Effector CD8-positive, alpha-beta T cell (primary cell): ENCODE measurements at regions not wholly inside any gene's neighbourhood (a gene's known extent, or its start where the extent isn't known, plus 50 kb on each side); places are given as distances from the start of the nearest gene placed in this dataset.
"Not testable (repeated sequence)": the region's sequence is repeated elsewhere in the genome, so short reads cannot be mapped to it uniquely, and the experiment has no call there.

ENCODE experiments used
- DNase-seq: peaks from one replicate; lab custom pipeline; 2025; lab: John Stamatoyannopoulos, UW

DNA sequence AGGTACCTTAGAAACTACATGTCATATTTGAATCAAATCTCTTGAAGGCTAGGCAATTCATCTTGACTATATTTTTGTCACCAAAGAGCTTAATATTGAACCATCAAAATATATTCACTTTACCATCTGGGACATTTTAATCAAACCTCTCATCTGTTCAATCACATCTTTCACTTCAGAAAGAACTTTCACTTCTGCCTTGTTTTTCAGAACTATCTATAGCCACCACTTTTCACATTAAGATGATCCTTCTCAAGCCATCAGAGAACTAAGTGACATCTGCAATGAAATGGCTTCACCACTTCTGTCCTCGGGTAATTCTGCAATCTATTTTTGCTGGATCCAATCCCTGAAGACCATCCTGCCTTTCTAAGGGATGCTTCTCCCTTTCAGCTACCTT lies 57.8 kb downstream of the OR2B2 start:
- no peak for DNase-seq

DNA sequence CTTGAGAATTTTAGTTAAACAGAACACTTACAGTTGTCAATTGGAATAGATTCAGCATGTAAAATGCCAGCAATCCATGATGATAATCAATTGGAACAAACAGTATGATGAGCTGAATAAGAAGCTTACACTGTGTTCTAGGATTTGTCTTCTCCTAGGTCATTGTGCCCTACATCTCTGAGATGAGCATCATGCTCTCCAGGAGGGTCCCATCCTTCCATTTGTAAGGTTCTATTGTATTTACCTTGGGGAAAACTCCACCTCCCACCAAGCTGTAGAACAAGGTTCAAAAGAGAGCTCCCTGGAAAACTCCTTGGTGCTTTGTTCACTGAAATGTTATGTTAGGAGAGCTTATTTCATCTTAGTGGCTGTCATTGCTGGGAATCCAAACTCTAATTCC lies 60.8 kb downstream of the OR2B2 start:
- no peak for DNase-seq

DNA sequence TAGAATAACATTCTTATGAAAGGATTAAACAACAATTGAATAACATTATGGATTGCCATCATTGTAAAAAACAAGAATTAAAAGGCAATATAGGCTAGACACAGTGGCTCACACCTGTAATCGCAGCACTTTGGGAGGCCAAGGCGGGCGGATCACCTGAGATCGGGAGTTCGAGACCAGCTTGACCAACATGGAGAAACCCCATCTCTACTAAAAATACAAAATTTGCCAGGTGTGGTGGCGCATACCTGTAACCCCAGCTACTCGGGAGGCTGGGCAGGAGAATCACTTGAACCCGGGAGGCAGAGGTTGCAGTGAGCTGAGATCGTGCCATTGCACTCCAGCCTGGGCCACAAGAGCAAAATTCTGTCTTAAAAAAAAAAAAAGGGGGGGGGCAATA lies 63.2 kb downstream of the OR2B2 start:
- not testable (repeated sequence) for DNase-seq

DNA sequence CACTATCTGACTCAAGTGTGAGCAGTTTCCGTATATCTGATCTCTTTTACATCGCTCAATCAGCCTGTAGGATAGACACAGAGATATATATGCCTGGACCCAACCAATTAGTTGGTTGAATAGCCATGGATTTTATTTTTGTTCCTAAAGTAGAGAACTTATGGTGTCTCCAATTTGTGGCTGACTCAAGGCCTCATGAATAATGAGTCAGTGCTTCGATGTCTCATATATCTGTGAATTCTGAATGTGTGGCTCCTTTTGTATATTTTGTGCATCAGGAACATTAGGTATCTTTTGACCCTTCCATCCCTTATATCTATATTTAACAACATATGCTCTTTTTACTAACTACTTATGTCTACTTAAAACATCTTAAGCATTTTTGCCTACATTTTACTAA lies 64.5 kb downstream of the OR2B2 start:
- DNase-seq: no peak

DNA sequence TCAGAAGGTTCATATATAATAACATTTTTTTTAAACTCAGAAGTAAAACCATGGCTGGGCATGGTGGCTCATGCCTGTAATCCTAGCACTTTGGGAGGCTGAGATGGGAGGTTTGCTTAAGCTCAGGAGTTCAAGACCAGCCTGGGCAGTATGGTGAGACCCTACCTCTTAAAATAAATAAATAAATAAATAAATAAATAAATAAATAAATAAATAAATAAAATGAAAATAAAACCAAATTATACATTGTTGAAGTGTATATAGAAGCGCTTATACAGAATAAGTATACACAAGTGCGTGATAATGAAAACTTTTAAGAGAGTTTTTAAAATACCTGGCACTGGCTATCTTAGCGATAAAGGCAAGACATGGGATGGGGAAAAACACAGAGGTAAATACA lies 71.6 kb downstream of the OR2B2 start:
- DNase-seq: no peak

DNA sequence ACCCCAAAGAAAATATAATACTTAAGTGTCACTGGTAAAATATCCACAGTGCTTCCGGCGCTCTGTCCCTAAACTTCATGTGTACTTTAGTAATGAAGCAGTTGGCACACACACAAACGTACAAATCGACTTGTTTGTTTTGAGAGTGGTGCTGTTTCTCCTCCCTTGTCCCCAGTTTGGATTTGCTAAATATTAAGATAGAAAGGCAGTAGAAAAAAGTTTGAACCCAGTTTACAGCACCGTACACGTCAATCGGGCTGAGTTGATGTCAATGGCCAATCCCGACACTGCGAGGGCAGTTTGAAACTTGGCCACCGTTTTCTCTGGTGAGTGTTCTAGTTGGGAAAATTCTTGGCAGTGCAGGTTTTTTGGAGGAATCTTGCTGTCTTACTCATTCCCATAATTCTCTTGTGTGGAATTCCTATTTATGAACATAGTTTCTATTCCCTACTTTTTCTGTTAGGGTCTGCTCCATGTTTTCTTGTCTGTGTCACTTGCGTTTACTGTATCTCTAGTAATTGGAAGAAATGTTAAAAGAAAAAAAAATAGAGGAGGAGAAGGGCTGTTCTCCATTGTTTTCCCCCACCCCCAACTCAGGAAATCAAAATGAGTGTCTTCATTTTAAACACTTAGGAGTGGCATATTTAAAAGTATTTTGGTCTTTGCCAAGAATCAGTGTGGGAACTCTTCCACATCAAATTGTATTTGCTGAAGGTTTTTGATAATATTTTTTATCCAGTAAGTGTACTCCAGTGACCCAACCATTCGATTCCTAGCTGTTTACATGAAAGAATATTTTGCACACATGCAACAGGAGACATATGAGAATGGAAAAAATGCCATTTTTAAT lies 72.3 kb downstream of the OR2B2 start:
- no peak for DNase-seq

DNA sequence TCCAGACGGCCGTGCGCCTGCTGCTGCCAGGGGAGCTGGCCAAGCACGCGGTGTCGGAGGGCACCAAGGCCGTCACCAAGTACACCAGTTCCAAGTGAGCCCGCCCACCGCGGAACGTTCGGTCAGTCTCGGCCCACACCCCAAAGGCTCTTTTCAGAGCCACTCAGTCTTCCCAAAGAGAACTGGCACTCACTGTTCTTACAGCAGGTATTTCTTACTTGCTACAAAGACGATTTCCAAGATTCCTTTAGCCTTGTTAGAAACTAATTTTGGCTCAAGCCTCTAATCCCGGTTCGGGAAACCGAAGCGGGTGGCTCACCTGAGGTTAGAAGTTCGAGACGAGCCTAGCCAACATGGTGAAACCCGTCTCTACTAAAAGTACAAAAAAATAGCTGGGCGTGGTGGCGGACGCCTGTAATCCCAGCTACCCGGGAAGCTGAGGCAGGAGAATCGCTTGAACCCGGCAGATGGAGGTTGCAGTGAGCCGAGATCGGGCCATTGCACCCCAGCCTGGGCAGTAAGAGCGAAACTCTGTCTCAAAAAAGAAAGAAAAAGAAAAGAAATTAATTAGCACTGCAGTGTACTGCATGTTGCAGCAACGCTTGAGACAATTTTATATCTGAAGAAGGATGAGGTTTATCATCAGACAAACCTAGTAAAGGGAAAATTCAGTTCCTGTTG lies 73.1 kb downstream of the OR2B2 start:
- no peak for DNase-seq

DNA sequence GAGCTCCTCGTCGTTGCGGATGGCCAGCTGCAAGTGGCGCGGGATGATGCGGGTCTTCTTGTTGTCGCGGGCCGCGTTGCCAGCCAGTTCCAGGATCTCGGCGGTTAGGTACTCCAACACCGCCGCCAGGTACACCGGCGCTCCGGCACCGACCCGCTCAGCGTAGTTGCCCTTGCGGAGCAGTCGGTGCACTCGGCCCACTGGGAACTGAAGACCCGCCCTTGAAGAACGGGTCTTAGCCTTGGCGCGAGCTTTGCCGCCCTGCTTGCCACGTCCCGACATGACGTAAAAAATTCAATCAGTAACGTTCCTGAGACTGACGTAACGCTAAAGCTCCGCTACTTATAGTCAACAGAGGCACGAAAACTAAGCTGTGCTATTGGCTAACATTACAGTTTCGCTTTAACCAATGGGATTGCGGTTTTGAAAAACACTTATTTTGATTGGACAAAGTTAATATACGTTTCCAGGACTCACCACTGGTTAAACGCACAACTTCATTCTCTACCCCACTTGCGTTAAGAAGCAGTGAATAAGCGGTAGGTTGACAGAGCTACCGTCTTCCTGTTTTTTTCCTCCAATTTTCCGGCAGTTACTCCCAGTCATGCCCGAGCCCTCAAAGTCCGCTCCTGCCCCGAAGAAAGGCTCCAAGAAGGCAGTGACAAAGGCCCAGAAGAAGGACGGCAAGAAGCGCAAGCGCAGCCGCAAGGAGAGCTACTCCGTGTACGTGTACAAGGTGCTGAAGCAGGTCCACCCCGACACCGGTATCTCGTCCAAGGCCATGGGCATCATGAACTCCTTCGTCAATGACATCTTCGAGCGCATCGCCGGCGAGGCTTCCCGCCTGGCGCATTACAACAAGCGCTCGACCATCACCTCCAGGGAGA lies 73.9 kb downstream of the OR2B2 start:
- DNase-seq: peak; percentile 72

DNA sequence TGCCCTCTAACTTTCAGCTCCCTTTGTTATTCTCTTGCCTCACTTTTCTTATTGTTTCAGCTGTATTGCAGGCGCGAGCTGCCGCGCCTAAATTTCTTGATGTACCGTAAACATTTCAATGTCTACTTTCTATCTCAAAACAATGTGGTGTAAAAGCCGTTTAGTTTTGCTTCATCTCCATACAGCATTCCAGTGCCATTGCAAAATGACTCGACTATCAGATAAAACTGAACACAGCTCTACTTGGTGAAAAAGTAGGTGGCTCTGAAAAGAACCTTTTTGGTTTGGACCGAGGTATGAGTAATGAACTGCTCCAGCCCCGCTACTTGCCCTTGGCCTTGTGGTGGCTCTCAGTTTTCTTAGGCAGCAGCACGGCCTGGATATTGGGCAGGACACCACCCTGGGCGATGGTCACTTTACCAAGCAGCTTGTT lies 74.6 kb downstream of the OR2B2 start:
- no peak for DNase-seq

DNA sequence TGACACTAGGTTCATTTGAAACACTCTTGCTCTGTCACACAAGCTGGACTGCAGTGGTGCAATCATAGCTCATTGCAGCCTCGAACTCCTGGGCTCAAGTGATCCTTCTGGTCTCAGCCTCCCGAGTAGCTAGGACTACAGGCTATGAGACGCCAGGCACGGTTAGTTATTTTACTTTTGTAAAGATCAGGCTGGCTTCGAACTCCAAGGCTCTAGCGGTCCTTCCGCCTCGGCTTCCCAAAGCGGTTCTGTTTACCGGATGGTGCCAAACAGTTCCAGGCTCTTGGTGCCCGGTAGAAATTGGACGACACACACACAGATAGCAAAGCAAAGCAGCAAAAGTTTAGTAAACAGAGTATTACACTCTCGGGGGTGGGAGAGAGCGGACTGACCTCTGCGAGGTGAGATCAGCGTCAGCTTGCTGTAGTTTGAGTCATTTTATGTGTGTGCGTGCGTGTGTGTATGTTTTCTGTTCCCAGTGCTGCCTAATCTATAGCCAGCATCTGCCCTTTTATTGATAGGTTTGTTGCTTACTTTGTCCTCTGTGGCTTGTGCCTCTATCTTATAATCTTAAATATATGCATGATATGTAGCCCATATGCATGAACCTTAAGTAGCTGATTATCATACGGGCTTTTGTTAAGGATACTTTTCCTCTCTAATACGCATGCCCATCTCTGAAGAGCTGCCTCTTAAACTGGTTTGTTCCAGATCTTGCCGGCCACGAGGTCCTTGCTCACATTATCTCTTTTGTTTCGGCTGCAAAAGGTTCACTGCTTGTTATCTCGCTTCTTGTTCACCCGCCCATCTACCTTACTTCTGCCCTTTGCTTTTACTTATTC lies 75.2 kb downstream of the OR2B2 start:
- DNase-seq: peak; percentile 28

DNA sequence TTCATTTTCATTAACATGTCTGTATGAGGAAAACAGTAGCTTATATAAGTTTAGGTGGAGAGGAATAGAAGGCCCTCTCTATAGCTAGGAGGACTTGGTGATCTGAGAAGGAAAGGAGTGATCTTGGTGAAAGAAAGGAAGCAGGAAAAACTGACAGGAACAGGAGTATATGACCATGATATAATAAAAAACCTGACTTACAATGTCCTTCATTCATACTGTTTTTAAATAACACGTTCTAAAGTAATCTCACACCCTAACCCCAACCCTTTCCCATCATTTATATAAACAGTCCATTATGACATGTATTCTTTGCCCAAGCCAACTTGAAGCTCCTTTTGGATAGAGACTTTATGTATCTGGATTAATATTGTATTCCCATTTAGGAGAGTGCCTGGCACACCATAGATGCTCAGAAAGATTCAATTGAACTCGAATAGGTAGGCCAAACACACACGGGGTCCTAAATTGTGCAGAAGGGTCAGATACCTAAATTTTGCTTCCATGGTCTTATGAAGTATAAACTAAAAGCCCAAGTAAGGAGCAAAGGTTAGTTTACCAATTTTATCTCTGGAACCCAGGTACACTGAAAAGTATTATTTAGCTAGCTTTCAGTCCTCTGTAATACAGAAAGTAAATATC lies 75.9 kb downstream of the OR2B2 start:
- no peak for DNase-seq

DNA sequence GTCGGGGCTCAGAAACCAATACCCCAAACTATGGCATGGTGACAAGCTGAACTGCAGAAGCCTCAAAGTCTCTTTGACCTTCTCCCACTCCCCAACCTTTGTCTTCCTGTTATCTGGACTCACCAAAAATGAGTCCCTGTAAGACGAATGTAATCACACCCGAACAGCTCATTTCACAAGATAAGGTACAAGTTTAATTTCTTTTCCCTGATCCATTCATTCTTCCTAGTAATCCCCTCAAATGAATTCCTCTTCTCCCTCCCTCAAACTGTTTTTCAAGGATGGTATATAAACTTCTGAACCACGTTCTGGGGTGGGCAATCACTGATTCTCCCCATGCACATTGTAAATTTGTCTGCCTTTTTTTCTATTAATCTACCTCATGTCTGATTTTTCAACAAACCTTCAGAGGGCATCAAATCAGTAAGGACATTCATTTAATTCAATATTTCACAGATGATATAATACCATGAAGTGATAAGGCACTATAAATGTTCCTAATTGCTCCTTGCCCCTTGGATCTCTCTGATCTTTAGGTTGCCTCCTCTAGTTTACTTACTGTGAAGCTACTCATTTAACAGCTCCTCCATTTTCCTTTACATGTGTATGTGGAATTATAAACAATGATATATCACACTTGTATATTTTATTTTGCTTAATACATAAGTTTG lies 77.2 kb downstream of the OR2B2 start:
- DNase-seq: no peak

DNA sequence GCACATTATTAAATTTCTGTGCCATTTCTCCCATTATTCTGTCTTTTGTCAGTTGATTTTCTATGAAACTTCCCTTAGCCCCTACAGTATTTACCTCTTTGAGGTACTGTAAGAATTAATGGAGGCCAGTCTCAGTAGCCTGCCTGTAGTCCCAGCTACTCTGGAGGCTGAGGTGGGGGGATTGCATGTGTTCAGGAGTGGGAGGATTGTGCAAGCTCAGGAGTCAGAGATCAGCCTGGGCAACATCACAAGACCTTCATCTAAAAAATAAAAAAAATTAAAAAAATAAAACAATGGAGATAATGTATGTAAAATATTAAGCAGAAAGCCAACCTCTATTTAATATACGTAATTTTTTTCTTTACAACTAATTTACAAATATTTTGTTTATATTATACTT lies 77.8 kb downstream of the OR2B2 start:
- DNase-seq: no peak

DNA sequence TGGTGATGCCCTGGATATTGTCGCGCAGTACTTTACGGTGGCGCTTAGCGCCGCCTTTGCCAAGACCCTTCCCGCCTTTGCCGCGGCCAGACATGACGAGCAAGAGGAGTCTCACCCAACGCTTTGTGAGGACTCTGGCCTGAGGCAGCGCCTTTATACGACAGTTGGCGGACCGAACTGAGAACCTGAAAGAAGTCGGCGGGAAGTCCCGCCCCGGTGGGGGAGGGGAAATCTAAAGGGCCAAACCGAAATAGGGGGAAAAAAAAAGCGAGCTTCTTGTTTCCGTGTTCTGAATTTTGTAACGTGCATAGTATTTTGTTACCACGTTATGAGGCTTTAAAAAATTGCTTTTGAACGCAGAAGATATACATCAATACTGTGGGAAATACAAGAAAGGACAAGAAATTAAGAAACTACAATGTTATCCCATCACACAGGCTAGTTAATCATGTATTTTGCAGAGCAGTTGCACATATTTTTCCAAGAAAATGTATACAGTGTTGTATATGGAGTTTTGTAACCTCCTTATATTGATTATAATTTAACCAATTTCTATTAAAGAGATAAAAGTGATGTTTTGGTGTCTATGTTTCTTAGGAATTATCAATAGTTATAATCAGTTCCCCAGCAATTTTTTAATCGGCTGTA lies 80.6 kb downstream of the OR2B2 start:
- peak; percentile 60 for DNase-seq

DNA sequence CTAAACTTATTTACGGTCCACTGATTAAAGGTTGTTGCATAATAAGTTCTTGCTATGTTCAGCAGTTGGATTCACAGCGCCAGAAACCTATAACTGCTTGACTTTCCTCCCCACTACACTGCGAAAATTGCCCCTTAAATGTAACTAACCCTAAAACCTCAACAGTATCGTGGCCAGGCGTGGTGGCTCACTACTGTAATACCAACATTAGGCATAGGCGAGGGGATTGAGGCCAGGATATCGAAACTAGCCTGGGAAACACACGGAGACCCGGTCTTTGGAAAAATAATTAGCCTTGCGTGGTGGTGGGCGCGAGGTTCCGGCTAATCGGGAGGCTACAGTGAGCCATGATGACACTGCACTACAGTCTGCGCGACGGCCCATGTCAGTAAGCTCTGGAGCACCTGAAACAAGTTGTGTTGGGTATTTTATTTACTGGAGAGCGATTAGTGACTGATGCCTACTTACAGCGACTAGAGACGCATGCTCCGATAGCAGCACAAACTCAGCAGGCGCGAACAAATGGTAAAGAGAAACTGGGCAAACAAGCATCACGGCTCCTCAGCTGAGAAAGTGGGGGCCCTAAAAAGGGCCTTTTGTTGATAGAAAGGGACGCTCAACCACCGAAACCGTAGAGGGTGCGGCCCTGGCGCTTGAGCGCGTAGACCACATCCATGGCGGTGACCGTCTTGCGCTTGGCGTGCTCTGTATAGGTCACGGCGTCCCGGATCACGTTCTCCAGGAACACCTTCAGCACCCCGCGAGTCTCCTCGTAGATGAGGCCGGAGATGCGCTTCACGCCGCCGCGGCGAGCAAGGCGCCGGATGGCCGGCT lies 81.4 kb downstream of the OR2B2 start:
- not testable (repeated sequence) for DNase-seq

DNA sequence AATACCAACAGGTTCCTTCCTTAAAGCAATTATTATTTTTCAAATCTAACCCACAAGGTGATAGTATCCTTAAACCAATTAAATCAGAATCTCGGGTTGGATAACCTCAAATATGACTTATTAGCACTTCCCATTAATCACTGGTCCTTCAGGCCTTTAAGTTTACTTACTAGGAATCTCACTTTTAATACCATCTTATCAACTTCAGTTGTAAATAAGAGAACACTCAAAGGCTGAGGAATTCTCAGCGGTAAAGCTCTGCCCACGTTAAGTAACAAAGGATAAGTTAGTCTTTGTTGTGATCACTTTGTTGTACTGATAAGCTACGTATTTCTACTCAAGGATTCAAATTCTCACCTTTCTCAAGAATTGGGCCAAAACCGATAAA lies 82.0 kb downstream of the OR2B2 start:
- DNase-seq: no peak

DNA sequence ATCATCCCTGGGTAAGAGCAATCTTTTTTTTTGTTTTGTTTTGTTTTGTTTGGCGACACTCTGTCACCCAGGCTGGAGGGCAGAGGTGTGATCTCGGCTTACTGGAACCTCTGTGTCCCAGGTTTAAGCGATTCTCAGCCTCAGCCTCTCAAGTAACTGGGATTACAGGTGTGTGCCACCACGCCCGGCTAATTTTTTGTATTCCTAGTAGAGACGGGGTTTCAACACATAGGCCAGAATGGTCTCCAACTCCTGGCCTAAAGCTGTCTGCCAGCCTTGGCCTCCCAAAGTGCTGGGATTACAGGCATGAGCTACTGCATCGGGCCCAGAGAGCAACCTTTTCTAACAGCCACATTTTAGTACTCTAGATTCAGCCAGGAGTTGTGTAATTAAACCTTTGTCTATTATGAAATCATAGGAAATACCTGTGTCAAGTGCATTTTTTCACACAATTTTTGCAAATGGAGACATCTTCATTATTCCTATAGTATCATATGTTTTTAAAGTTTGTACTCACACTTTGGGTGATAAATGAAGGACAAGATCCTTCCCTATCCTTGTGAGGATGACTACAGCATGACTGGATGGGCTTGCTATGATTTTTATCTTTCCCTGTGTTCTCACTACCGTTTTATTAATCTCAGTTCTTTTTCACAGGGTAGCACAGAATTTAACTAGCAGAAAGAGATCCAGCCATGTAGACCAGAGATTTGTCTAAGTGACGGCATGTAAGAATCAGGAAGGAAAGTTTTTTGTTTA lies 82.6 kb downstream of the OR2B2 start:
- no peak for DNase-seq

DNA sequence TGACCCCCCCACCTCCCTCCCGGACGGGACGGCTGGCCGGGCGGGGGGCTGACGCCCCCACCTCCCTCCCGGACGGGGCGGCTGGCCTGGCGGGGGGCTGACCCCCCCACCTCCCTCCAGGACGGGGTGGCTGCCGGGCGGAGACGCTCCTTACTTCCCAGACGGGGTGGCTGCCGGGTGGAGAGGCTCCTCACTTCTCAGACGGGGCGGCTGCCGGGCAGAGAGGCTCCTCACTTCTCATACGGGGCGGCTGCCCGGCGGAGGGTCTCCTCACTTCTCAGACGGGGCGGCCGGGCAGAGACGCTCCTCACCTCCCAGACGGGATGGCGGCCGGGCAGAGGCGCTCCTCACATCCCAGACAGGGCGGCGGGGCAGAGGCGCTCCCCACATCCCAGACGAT lies 84.7 kb downstream of the OR2B2 start:
- not testable (repeated sequence) for DNase-seq
